ENCODE measurements at regions not wholly inside any gene's neighbourhood (a gene's known extent, or its start where the extent isn't known, plus 50 kb on each side); places are given as distances from the start of the nearest gene placed in this dataset.
"Not testable (repeated sequence)": the region's sequence is repeated elsewhere in the genome, so short reads cannot be mapped to it uniquely, and the experiment has no call there.

DNA sequence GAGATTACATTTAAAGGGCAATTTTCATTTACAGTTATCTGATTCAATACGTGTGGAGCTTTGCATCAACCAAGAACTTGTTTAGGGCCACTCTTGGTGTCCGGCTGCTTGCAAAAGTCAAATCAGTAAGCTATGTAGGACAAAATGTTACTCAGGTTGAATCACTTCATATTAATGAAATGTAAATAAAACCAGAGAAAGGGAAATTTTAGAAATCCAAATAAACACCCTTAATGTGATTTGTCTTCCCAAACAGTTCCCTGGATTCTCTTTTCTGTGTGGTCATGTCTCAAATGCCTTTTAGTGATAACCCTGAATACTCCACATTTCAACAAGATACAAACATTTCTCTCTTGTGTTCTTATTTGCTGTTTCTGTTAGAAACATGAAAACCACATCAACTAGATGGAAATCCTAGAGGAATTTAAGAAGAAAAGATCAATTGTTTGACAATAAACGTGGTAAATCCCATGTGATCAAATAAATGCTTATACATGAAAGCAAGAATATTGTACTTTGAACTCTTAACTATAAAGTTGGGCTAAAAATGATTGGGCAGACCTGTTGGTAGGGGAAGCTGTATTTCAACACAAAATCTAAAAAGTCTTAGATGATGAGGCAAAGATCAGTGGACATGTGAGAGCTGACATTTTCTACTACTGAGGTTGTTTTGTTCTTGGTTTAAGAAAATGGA is 101.3 kb downstream of the CDC42EP3 start:
- POLR2A ChIA-PET, result interaction anchor here (1.7 to 2.1 kb wide), 3 partner anchors 13 to 20 kb away, joined by 4 to 19 read pairs (median 5); no protein-coding TSS in a partner anchor
- Mint-ChIP-seq H3K4me1 (peaks cover 26% of the 10 kb centered on the region), H3K4me3 (no peak overlapping the region), H3K36me3 (ENCODE audit: low read depth) (peaks cover 5% of the 10 kb centered on the region), H3K27me3 (peaks cover 10% of the 10 kb centered on the region), H3K9me3 (peaks cover 2% of the 10 kb centered on the region), H3K27ac (no peak overlapping the region)
- DNase-seq, result no peak
- CTCF ChIA-PET, result interaction anchor here (1.4 to 2.2 kb wide), 2 partner anchors 12 to 155 kb away, joined by 3 to 7 read pairs; no protein-coding TSS in a partner anchor

DNA sequence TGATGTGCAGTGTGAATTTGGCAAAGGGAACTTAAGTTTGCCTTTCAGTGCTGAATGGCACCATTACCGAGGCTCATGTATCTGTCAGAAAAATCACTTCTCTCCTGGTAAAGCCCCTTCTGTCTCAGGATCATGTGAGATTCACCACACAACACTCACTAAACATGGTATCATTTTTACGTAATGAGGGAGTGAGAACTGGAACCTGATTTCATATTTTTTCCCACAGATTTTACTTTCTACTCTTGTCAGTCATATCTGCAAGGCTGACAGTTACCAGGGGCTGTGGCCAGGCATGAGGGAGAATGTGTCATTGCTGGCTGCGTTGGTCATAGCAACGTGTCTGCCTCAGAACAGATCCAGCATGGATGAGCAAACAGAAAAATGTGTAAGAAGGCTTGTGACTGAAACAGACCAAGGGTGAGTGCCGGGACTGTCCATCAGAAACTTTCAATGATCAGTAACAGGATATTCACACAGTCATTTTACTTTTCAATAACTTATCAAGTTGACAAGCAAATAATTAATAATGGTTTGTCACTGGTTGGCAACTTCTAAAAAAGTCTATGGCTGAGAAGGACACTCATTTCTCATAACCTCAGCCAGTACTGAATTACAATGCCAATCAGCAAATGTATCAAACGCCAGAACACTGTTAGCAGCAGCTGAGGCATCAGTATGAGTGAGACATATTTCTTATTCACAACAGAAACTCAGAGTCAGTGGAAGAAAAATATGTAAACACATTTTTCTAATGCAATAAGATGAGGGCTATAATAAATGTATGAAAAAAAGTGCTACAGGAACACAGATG is 100.5 kb downstream of the CDC42EP3 start:
- Mint-ChIP-seq H3K36me3 (ENCODE audit: low read depth) (peaks cover 5% of the 10 kb centered on the region), H3K4me1 (peaks cover 26% of the 10 kb centered on the region), H3K9me3 (peaks cover 2% of the 10 kb centered on the region), H3K27ac (no peak overlapping the region), H3K27me3 (peaks cover 10% of the 10 kb centered on the region), H3K4me3 (no peak overlapping the region)
- ChIA-PET CTCF (no interaction called here), POLR2A (interaction anchor here (1.1 kb wide), 1 partner anchor 12 kb away, joined by 4 read pairs; no protein-coding TSS in a partner anchor)
- DNase-seq, result peak; percentile 37

DNA sequence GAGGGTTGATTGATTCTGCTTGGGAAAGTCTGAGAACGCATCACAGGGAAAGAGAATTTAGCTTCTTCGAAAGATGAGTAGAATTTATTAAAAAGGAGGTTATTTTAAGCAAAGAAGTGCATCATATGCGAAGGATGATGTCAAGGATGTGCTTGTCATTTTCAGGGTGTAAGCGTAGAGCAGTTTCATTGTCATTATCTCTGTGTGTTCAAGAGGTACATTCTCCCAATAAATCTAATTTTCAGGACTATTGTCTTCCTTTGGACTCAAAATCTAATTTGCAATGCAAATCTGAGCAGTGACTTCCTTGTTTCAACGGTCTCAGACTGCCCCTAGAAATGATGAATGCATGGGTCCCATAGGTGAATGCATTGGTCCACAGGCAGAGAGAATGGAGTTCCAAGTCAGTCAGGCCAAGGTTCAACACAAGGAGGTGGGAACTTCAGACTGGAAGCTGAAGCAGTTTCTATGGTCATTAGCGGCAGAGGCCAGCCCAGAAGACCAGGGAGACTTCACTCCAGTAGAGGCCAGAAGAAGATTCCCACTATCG is 99.8 kb downstream of the CDC42EP3 start:
- Mint-ChIP-seq H3K9me3 (peaks cover 5% of the 10 kb centered on the region), H3K4me1 (peaks cover 25% of the 10 kb centered on the region), H3K27ac (no peak overlapping the region), H3K4me3 (no peak overlapping the region), H3K27me3 (peaks cover 10% of the 10 kb centered on the region), H3K36me3 (ENCODE audit: low read depth) (peaks cover 2% of the 10 kb centered on the region)
- DNase-seq, result no peak
- POLR2A ChIA-PET, result interaction anchor here (0.6 to 1.1 kb wide), 2 partner anchors 11 to 77 kb away, joined by 3 to 4 read pairs; no protein-coding TSS in a partner anchor
- CTCF ChIA-PET, result no interaction called here

DNA sequence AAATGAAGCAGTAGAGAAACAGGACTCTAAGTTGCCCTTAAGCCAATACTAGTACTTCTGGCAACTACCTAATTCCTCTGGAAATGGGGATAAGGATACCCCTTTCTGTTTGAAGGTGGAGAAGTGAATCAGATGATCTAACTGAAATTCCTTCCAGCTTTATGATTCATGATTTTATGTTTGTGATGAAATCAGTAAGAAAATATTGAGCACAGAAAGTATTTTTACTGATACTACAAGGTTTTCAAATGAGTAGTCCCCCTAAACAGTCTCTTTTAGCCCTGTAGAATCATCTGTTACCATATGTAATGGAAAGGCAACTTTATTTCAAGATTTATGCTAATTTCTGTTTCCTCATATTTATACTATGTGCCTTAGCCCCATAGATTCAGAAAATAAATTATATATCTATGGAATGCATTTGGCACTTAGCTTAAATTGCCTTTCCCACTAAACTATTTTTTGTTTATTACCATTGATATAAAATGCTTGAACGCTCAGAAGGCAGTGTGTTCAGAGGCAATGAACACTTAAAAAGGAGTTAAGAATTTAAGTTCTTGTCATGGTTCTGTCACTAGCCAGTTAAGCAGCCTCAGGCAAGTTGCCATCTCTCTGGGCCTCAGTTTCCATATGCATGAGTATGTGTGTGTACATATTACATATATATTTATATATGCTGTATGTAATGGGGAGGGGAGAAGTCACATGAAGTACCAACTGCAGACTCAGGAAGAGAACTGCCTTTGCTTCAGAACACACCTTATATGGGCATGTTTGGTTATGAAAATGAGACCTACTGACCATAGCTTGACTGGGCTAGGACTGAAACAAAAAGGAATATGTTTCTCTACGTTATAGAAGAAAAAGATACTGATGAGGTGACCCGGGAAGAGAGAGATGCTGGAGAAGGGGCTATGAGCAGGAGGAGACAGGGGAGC is 97.7 kb downstream of the CDC42EP3 start:
- Mint-ChIP-seq H3K4me1 (peaks cover 16% of the 10 kb centered on the region), H3K4me3 (no peak overlapping the region), H3K27me3 (peaks cover 9% of the 10 kb centered on the region), H3K27ac (no peak overlapping the region), H3K36me3 (ENCODE audit: low read depth) (no peaks in the 10 kb centered on the region), H3K9me3 (peaks cover 4% of the 10 kb centered on the region)
- POLR2A ChIA-PET, result no interaction called here
- CTCF ChIA-PET, result no interaction called here
- DNase-seq, result no peak

DNA sequence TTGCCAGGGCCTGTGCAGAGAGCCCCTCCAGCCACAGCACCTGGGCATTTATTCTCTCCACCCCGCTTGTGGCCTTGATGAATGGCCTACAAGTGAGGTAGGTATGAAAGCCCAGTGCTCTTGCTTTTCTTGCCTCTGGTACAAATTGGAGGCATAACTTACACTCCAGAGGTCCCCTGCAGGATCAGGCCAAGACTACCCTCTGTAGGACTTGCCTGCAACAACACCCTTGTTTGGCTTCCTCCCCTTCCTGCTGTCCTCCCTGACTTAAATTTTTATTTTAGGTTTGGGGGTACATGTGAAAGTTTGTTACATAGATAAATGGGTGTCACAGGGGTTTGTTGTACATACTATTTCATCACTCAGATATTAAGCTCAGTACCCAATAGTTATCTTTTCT is 95.7 kb downstream of the CDC42EP3 start:
- ChIA-PET POLR2A (no interaction called here), CTCF (no interaction called here)
- Mint-ChIP-seq H3K27me3 (peaks cover 2% of the 10 kb centered on the region), H3K4me1 (peaks cover 12% of the 10 kb centered on the region), H3K27ac (no peak overlapping the region), H3K36me3 (ENCODE audit: low read depth) (peaks cover 12% of the 10 kb centered on the region), H3K4me3 (no peak overlapping the region), H3K9me3 (peaks cover 13% of the 10 kb centered on the region)
- no peak for DNase-seq

DNA sequence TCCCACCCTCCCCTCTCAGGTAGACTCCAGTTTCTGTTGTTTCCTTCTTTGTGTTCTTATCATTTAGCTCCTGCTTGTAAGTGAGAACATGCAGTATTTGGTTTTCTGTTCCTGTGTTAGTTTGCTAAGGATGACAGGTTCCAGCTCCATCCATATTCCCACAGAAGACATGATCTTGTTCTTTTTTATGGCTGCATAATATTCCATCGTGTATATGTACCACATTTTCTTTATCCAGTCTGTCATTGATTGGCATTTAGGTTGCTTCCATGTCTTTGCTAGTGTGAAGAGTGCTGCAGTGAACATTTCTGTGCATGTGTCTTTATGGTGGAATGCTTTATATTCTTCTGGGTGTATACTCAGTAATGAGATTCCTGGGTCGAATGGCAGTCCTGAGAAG is 95.2 kb downstream of the CDC42EP3 start:
- CTCF ChIA-PET, POLR2A ChIA-PET, H3K4me3 Mint-ChIP-seq: not testable (repeated sequence)

DNA sequence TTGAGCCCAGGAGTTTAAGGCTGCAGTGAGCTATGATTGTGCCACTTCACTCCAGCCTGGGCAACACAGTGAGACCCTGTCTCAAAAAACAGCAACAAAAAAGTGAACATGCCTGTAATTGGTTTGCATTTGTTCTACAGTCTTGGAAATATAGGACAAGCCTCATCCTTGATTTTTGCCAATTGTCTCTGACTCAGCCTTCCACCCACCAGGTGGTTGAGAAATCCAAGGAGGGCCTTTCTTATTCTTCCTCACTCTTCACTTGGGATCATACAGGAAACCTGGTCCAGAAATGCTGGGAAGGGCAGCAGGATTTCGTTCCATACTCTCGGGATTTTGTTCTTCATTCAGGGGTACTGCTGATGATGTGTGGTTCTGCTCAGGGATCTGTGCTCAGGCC is 94.6 kb downstream of the CDC42EP3 start:
- Mint-ChIP-seq H3K27me3 (no peaks in the 10 kb centered on the region), H3K4me1 (peaks cover 7% of the 10 kb centered on the region), H3K36me3 (ENCODE audit: low read depth) (peaks cover 12% of the 10 kb centered on the region), H3K27ac (no peak overlapping the region), H3K4me3 (no peak overlapping the region), H3K9me3 (peaks cover 13% of the 10 kb centered on the region)
- ChIA-PET CTCF (no interaction called here), POLR2A (no interaction called here)
- DNase-seq, result no peak

More for the DNA sequence above, 95.2 kb downstream of the CDC42EP3 start:
- H3K4me1 Mint-ChIP-seq, DNase-seq, H3K27me3 Mint-ChIP-seq, H3K27ac Mint-ChIP-seq: not testable (repeated sequence)
- Mint-ChIP-seq H3K36me3 (ENCODE audit: low read depth) (peaks cover 12% of the 10 kb centered on the region), H3K9me3 (peaks cover 13% of the 10 kb centered on the region)

DNA sequence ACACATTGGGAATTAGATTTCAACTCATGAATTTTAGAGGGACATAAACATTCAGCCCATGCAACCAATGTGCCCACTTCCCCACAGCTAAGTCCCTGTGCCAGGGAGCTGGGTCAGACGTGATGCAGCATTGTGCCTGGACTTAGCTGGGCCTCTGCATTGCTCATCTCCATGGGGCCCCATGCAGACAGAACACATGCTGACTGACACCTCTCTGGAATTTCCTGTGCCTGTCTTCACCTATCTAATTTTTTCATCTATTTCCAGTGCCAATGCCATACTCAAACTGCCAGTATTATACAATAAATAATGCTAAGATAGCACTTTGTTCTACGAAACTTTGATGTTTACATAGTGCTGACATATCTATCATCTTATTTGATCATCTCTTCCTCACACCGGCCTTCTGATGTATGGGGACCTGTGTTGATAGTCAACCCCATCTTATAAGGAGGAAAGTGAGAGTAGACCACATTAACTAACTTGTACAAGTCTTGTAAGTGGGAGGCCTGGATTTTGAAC is 92.2 kb downstream of the CDC42EP3 start:
- ChIA-PET POLR2A (interaction anchor here (0.7 kb wide), 1 partner anchor 20 kb away, joined by 4 read pairs; no protein-coding TSS in a partner anchor), CTCF (no interaction called here)
- H3K4me1 Mint-ChIP-seq, result peaks cover 27% of the 10 kb centered on the region

DNA sequence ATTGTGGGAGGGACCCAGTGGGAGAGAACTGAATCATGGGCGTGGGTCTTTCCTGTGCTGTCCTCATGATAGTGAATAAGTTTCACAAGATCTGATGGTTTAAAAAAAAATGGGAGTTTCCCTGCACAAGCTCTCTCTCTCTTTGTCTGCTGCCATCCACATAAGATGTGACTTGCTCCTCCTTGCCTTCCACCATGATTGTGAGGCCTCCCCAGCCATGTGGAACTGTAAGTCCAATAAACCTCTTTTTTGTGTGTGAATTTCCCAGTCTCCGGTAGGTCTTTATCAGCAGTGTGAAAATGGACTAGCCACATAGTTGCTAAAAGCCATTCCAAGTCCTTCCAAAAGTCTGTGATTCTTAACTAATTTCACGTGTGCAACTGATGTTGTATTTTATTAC is 91.5 kb downstream of the CDC42EP3 start:
- H3K4me3 Mint-ChIP-seq, POLR2A ChIA-PET, CTCF ChIA-PET: not testable (repeated sequence)

More for the DNA sequence above, 92.2 kb downstream of the CDC42EP3 start:
- H3K27ac Mint-ChIP-seq, result no peak overlapping the region
- H3K36me3 Mint-ChIP-seq (ENCODE audit: low read depth), result peaks cover 14% of the 10 kb centered on the region
- no peak for DNase-seq
- no peaks in the 10 kb centered on the region for H3K27me3 Mint-ChIP-seq
- H3K9me3 Mint-ChIP-seq, result peaks cover 13% of the 10 kb centered on the region
- H3K4me3 Mint-ChIP-seq, result no peak overlapping the region

DNA sequence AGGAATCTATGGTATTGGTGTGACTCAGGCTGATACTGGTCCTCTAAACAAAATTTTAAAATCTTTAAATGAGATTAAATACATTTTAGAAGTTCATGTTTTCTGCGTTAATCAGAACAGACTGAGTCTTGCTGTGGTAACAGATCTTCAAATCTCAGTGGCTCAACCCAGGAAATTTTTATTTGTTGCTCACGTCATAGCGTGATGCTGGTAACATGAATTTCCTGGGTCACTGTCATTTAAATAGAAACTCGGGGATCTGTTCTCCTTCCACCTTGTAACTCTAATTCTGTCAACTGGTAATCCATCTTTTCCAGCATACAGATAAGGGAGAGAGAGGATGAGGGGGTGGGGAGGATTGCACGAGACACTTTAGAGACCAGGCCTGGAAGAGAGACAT is 90.0 kb downstream of the CDC42EP3 start:
- H3K4me1 Mint-ChIP-seq, result peaks cover 47% of the 10 kb centered on the region
- DNase-seq, result no peak
- peaks cover 9% of the 10 kb centered on the region for H3K9me3 Mint-ChIP-seq
- no peaks in the 10 kb centered on the region for H3K27me3 Mint-ChIP-seq
- ChIA-PET POLR2A (interaction anchor here (2.4 kb wide), 1 partner anchor 19 kb away, joined by 33 read pairs; no protein-coding TSS in a partner anchor), CTCF (interaction anchor here (1.2 to 1.6 kb wide), 2 partner anchors 13 to 296 kb away, joined by 6 to 7 read pairs; no protein-coding TSS in a partner anchor)
- H3K4me3 Mint-ChIP-seq, result no peak overlapping the region
- H3K36me3 Mint-ChIP-seq (ENCODE audit: low read depth), result peaks cover 14% of the 10 kb centered on the region
- no peak overlapping the region for H3K27ac Mint-ChIP-seq

More for the DNA sequence above, 91.5 kb downstream of the CDC42EP3 start:
- H3K27ac Mint-ChIP-seq, H3K27me3 Mint-ChIP-seq, DNase-seq: not testable (repeated sequence)
- peaks cover 13% of the 10 kb centered on the region for H3K9me3 Mint-ChIP-seq
- H3K36me3 Mint-ChIP-seq (ENCODE audit: low read depth), result peaks cover 14% of the 10 kb centered on the region
- peaks cover 33% of the 10 kb centered on the region for H3K4me1 Mint-ChIP-seq

DNA sequence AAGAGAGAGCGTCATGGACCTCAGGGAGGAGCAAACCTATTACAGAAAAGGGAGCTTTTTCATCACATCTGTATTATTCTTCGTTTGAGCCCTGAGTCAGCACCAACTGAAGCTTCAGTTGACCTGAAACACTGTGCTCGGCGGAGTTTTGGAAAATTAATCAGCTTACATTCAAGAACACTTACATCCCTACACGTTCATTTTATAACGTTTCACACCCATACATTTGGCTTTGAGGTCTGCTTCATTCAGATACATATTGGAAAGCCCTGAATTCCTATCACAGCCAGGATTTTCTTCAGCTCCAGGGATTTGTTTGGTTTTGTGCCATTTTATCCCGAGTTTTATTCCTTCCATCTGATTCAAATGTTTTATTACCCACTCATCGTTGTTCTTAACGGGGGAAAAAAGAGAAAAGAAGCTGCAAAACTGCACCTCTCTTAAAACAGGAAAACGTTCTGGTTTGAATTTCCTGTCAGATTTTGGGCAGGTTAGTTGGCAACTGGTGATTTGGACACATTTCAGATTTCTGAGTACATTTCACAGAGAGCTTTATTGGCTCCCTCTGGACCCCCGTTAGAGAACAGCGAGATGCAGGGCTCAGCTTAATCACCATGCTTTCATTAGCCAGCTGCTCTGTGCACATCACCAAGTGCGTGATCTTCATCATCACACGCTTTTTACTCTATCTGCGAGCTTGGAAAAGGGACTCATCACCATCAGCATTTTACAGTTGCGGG is 88.8 kb downstream of the CDC42EP3 start:
- POLR2A ChIA-PET, result interaction anchor here (0.7 to 10.0 kb wide), 22 partner anchors 9 to 386 kb away, joined by 3 to 95 read pairs (median 4); partner anchors contain the start of genes CEBPZ, CEBPZOS and NDUFAF7
- Mint-ChIP-seq H3K4me3 (peak overlapping the region; percentile 45), H3K27ac (peak overlapping the region; percentile 78), H3K27me3 (no peaks in the 10 kb centered on the region), H3K4me1 (peaks cover 59% of the 10 kb centered on the region), H3K36me3 (ENCODE audit: low read depth) (peaks cover 14% of the 10 kb centered on the region), H3K9me3 (peaks cover 9% of the 10 kb centered on the region)
- DNase-seq, result no peak
- CTCF ChIA-PET, result interaction anchor here (0.6 to 1.7 kb wide), 14 partner anchors 14 to 295 kb away, joined by 3 to 8 read pairs (median 5); no protein-coding TSS in a partner anchor
